ENCODE measurements at regions not wholly inside any gene's neighbourhood (a gene's known extent, or its start where the extent isn't known, plus 50 kb on each side); places are given as distances from the start of the nearest gene placed in this dataset.

GRCh38 chr1:219989766-219990165, 56.5 kb downstream of the EPRS1 start:
- TF ChIP-seq, protein P1, sequence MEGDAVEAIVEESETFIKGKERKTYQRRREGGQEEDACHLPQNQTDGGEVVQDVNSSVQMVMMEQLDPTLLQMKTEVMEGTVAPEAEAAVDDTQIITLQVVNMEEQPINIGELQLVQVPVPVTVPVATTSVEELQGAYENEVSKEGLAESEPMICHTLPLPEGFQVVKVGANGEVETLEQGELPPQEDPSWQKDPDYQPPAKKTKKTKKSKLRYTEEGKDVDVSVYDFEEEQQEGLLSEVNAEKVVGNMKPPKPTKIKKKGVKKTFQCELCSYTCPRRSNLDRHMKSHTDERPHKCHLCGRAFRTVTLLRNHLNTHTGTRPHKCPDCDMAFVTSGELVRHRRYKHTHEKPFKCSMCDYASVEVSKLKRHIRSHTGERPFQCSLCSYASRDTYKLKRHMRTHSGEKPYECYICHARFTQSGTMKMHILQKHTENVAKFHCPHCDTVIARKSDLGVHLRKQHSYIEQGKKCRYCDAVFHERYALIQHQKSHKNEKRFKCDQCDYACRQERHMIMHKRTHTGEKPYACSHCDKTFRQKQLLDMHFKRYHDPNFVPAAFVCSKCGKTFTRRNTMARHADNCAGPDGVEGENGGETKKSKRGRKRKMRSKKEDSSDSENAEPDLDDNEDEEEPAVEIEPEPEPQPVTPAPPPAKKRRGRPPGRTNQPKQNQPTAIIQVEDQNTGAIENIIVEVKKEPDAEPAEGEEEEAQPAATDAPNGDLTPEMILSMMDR (IDR thresholded peaks at IDR 0.05) = no peak
- TF ChIP-seq POLR2A (IDR thresholded peaks at IDR 0.05) = no peak

Data from esophagus squamous epithelium (tissue), 4 donors.